GM19467 (cell line): ENCODE measurements at regions not wholly inside any gene's neighbourhood (a gene's known extent, or its start where the extent isn't known, plus 50 kb on each side); places are given as distances from the start of the nearest gene placed in this dataset.
"Not testable (repeated sequence)": the region's sequence is repeated elsewhere in the genome, so short reads cannot be mapped to it uniquely, and the experiment has no call there.

ENCODE experiments used
- ATAC-seq: cut with Tn5 transposase; IDR thresholded peaks from one replicate; pipeline ENCODE4 v1.9.1; 2021; ENCODE audit warnings: mild to moderate bottlenecking, moderate library complexity; ENCODE audit not compliant: unreplicated experiment

DNA sequence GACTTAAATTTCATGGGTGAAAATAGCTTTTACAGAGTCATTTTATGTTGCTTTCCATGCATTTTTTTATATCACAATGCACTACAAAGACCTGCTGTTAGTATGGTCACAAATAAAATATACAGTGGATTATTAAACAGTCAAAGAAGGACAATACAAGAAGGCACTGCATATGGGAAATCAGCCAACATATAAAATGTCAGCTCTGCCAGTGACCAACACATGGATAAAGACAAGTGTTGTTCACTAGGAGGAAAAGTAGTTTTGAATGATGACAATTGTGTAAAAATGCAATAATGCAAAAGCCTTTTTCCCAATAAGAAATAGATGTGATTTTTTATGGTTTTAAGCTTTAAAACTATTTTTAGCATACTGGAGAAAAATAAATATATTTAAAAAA, 425.3 kb upstream of the CBLB start:
- ATAC-seq: no peak

- no peak for ATAC-seq
Measured at GRCh38 chr3:106296062-106296461, 427.2 kb upstream of the CBLB start.

DNA sequence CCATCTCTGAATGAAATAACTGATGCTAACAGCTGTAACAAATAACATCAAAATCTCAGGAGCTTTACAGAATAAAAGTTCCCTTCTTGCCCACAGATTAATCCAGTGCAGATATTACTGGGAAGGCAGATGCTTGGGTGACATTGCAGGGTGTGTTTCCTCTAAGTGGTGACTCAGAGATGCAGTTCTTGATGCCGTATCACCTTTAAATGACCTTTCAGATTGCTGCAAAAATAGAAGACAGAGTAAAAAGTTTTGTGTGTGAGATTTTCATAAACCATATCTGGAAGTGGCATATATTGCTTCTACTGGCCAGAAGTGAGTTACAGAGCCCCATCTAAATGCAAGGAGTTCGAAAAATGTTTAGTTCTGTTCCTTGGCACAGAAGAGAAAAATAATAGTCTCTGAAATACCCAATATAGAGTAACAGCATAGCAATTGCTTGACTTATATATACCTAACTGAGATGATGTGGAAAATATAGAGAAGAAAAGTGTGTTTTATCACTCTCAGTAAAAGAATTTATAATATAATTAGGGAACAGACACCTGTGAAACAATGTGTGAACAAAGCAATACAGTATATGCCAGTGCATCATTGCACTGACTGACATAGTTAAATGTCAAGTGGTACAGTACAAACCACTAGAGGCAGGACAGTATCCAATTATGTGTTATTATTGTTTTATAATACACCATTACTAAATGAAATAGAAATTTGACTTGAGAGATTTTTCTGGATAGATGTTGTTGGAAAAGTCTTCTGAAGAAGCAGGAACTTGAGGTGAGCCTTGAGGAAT, 430.7 kb upstream of the CBLB start:
- ATAC-seq: peak; percentile 58

DNA sequence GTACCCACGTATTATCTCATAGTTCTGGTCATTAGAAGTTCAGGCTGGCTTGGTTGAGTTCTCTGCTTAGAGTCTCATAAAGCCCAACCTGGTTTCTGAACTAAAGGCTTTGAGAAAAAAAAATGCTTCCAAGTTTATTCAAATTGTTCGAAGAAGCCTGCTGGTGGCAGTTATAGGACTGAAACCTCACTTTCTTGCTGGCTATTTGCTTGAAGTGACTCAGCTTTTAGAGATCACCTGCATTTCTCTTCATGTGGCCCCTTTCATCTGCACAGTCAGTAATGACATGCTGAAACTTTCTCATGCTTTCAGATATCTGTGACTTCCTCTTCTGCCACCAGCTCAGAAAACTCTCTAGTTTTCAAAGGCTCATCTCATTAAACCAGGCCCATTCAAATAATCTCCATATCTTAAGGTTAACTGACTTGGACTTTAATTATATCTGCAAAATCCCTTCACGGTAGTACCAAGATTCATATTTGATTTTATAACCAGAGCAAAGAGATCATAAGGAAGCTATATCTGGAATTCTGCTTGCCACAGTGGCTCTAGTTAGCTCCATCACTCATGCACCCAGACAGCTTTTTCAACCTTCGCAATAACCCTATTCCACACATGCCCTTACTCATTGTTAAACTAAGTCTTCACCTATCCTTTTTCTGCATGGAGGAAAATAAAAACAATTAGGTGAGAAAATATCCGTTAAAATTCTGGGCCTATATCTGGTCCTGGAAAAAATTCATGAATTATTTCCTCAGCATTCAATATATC, 433.8 kb upstream of the CBLB start:
- ATAC-seq: peak; percentile 84

GRCh38 chr3:106303766-106304165, 435.0 kb upstream of the CBLB start:
- ATAC-seq: no peak

DNA sequence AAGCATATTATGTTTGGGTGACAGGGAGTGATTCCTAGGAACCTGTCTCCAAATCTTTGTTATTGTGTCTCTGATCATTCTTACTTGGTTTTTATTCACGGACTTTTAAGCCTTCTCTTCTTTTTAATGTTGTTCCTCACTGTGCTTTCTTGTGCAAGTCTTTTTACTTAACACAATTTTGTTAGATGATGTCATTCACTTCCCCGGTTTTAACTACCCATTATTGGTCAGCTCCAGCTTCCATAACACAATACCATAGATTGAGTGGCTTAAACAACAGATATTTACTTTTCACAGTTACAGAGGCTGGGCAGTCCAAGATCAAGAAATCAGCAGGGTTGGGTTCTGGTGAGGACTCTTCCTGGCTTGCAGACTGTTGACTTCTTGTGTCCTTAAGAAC, 436.3 kb upstream of the CBLB start:
- no peak for ATAC-seq

- no peak for ATAC-seq
Measured at GRCh38 chr3:106305882-106306435, 437.1 kb upstream of the CBLB start.

DNA sequence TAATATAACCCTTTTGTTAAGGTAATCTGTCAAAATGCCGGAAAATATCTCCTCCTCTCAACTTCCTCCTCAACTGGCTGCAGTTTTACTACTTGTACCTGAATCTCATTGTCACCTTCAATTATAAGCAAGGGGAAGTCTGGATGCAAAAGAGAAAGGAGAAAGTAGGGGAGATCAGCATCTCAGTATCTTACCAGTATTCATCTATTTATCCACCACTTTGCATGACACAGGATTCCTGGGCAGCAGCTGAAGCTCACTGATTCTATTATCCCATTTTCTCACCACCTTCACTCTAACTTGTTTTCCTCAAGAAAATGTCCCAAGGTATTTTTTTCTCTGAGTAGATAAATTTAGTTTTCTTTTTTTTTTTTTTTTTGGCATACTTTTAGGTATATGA, 440.5 kb upstream of the CBLB start:
- no peak for ATAC-seq

- ATAC-seq: not testable (repeated sequence)
Measured at GRCh38 chr3:106309798-106310197, 441.0 kb upstream of the CBLB start.

GRCh38 chr3:106317141-106318055, 448.6 kb upstream of the CBLB start:
- ATAC-seq: no peak

DNA sequence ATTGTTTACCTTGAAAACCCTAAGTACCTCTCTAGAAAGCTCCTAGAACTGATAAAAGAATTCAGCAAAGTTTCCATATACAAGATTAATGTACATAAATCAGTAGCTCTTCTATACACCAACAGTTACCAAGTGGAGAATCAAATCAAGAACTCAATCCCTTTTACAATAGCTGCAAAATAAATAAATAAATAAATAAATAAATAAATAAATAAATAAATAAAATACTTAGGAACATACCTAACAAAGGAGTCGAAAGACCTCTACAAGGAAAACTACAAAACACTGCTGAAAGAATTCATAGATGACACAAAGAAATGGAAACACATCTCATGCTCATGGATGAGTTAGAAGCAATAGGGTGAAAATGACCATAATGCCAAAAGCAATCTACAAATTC, 452.6 kb upstream of the CBLB start:
- not testable (repeated sequence) for ATAC-seq

DNA sequence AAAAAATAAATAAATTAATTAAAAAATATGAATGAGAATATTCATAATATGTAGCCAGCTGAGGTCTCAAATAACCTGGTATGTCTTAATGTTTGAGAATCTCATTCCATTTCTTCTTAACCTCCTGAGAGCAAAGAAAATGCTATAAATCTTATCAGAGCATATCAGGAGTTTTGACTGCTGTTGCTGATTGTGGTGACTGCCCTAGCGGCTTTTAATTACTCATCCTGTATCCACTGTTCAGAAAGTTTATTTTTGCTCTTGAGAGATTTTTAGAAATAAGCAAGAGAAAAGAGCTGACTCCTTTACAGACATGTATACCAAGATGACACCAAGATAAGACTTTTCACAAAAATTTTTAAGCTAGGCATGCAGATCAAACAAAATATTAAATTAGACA, 454.8 kb upstream of the CBLB start:
- no peak for ATAC-seq

- ATAC-seq: no peak
Measured at GRCh38 chr3:106326941-106327695, 458.3 kb upstream of the CBLB start.

DNA sequence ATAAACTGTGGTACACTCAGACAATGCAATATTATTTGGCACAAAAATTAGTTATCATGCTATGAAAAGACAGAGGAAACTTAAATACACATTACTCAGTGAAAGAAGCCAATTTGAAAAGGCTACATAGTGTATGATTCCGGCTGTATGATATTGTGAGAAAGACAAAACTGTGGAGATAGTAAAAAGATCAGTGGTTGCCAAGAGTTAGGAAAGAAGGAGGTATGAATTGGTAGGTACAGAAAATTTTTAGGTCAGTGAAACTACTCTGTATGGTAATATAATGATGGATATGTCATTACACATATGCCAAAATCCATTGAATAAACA, 458.8 kb upstream of the CBLB start:
- ATAC-seq: no peak

- ATAC-seq: no peak
Measured at GRCh38 chr3:106328224-106328623, 459.4 kb upstream of the CBLB start.

DNA sequence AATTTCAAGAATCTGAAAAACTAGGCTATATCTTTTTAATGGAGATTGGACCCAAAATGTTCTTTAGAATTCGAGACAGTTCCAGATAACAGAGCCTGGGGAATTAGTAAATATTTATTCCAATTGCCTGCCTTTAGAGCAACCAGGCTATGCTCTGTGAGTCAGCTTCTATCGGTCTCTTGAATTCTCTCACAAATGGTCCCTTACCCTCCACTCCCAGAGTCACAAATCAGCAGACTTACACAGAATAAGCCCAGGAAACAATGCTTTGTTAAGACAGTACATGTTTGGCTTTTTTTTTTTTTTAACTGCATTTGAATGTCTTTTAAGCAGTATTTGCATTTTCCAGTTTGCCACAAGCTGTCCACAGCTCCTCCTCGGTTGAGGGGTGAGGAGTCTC, 460.7 kb upstream of the CBLB start:
- no peak for ATAC-seq

GRCh38 chr3:106331636-106332035, 462.8 kb upstream of the CBLB start:
- no peak for ATAC-seq

DNA sequence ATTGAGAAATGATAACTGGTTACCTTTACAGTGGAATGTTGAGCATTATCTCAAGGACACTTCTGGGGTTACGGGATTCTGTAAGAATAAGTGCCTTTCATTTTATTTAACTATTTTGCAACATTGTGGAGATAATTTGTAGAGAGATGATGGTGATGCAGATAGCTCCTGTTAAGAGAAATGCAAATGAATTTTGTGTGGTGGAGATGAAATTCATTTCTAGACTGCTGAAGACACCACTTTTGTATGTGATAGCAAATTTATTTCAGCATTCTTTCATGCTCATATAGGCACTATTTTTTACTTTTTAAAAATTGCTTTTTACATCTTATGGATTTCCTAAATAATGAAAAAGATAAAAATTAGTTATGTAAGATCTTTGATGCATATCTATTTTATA, 463.3 kb upstream of the CBLB start:
- no peak for ATAC-seq

DNA sequence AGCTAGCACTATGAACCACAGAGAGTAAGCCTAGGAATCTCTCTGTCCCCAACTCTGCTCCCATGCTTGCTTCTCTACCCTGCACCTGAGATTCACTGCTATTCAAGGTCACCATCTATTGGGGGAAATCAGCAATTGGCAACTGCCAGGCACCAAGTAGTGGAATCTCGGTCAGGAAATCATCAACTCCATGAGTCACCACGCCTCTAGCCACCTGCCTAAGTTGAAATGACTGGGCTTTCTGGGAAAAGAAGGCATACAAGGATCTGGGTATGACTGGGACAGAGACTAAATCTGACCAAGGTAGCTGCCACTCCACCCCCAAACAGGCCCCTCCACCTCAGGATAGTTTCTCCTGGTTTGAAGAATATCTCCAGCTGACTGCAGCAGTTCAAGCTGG, 464.1 kb upstream of the CBLB start:
- peak; percentile 44 for ATAC-seq

- ATAC-seq: peak; percentile 63
Measured at GRCh38 chr3:106333911-106334618, 465.3 kb upstream of the CBLB start.
